ENCODE measurements at regions not wholly inside any gene's neighbourhood (a gene's known extent, or its start where the extent isn't known, plus 50 kb on each side); places are given as distances from the start of the nearest gene placed in this dataset.

GRCh38 chr6:164998297-164998696 lies 311.1 kb downstream of the C6orf118 start:
- H3K9me3 ChIP-seq (ENCODE audit: control insufficient read depth in 1 of 2, insufficient read depth in 1 of 2, low read length in 2 of 2): peaks cover 0 to 9% of the 10 kb centered on the region in 2 experiments
- DNase-seq: no peak
- Mint-ChIP-seq H3K27me3 (no peaks in the 10 kb centered on the region), H3K4me3 (no peak overlapping the region), H3K36me3 (ENCODE audit: low read depth) (no peaks in the 10 kb centered on the region), H3K4me1 (ENCODE audit: low read depth) (no peaks in the 10 kb centered on the region), H3K27ac (no peak overlapping the region), H3K9me3 (peaks cover 9% of the 10 kb centered on the region)
- ChIA-PET CTCF (no interaction called here), POLR2A (no interaction called here)
- no peak for ATAC-seq (ENCODE audit: poor library complexity)
- H3K4me3 ChIP-seq (ENCODE audit: low read length): no peak overlapping the region
- no peak overlapping the region for H3K27ac ChIP-seq (ENCODE audit: low read depth in 1 of 2, low read length in 2 of 2)
- no peaks in the 10 kb centered on the region for H3K36me3 ChIP-seq (ENCODE audit: insufficient read depth, low read length)
- intact Hi-C loops (cut with DNase I, micrococcal nuclease): no loop called here
- H3K27me3 ChIP-seq (ENCODE audit: control insufficient read depth in 1 of 2, insufficient read depth in 2 of 2, low read length in 2 of 2): no peaks in the 10 kb centered on the region
- TF ChIP-seq, protein P1, sequence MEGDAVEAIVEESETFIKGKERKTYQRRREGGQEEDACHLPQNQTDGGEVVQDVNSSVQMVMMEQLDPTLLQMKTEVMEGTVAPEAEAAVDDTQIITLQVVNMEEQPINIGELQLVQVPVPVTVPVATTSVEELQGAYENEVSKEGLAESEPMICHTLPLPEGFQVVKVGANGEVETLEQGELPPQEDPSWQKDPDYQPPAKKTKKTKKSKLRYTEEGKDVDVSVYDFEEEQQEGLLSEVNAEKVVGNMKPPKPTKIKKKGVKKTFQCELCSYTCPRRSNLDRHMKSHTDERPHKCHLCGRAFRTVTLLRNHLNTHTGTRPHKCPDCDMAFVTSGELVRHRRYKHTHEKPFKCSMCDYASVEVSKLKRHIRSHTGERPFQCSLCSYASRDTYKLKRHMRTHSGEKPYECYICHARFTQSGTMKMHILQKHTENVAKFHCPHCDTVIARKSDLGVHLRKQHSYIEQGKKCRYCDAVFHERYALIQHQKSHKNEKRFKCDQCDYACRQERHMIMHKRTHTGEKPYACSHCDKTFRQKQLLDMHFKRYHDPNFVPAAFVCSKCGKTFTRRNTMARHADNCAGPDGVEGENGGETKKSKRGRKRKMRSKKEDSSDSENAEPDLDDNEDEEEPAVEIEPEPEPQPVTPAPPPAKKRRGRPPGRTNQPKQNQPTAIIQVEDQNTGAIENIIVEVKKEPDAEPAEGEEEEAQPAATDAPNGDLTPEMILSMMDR (IDR thresholded peaks at IDR 0.05): no peak
- H3K4me1 ChIP-seq (ENCODE audit: insufficient read depth, low read length): no peaks in the 10 kb centered on the region

DNA sequence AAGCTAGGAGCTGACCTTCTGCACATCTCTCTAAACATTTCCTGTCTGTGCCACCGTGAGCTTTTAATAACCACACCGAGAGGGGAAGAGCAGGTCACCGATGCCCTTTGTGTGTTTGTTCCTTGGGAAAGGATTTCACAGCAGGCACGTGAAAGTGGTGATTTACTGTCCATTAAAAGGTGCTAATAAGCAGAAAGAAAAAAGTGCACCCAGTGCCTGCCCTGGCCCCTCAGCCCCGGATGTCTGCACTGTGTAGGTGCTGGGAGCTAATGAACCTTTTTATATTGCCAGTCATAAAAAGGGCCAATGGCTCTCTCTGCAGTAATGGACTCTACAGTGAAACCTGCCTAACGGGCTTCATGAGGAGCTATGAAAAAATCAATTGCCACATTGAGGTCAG lies 312.6 kb downstream of the C6orf118 start:
- H3K9me3 Mint-ChIP-seq: peaks cover 3% of the 10 kb centered on the region

DNA sequence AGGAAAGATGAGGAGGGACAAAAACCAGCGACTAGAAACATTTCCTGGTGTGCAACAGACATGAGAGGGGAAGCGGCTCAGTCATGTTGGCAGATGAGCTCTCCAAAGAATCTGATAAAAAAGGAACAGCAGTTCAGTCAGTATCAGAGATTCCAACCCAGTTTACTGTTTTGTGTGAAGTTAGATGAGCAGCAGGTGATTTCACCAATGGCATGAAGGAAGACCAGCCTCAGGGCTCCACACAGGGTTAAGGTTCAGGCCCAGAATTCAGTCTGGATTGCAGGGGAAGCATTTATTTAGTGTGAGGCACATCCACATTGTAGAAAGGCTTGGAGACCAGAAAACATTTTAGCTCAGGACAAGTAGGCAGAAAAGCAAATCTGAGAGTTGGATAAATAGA lies 317.8 kb downstream of the C6orf118 start:
- H3K9me3 Mint-ChIP-seq: no peaks in the 10 kb centered on the region
- no peak for ATAC-seq (ENCODE audit: poor library complexity)
- no peak overlapping the region for H3K4me3 Mint-ChIP-seq

More for the DNA sequence above, 312.6 kb downstream of the C6orf118 start:
- no peaks in the 10 kb centered on the region for H3K36me3 Mint-ChIP-seq (ENCODE audit: low read depth)
- POLR2A ChIA-PET: no interaction called here
- no peaks in the 10 kb centered on the region for H3K36me3 ChIP-seq (ENCODE audit: insufficient read depth, low read length)
- H3K4me1 ChIP-seq (ENCODE audit: insufficient read depth, low read length): no peaks in the 10 kb centered on the region
- CTCF ChIA-PET: no interaction called here
- no peak overlapping the region for H3K27ac ChIP-seq (ENCODE audit: low read depth in 1 of 2, low read length in 2 of 2)
- TF ChIP-seq, protein P1 (IDR thresholded peaks at IDR 0.05): no peak
- H3K9me3 ChIP-seq (ENCODE audit: control insufficient read depth in 1 of 2, insufficient read depth in 1 of 2, low read length in 2 of 2): peaks cover 0 to 13% of the 10 kb centered on the region in 2 experiments
- H3K27me3 Mint-ChIP-seq: no peaks in the 10 kb centered on the region
- no peaks in the 10 kb centered on the region for H3K4me1 Mint-ChIP-seq (ENCODE audit: low read depth)
- no peaks in the 10 kb centered on the region for H3K27me3 ChIP-seq (ENCODE audit: control insufficient read depth in 1 of 2, insufficient read depth in 2 of 2, low read length in 2 of 2)
- DNase-seq: no peak
- H3K4me3 ChIP-seq (ENCODE audit: low read length): no peak overlapping the region
- no peak overlapping the region for H3K4me3 Mint-ChIP-seq
- intact Hi-C loops (cut with DNase I, micrococcal nuclease): no loop called here
- no peak overlapping the region for H3K27ac Mint-ChIP-seq
- no peak for ATAC-seq (ENCODE audit: poor library complexity)

More for the DNA sequence above, 317.8 kb downstream of the C6orf118 start:
- H3K27me3 ChIP-seq (ENCODE audit: control insufficient read depth in 1 of 2, insufficient read depth in 2 of 2, low read length in 2 of 2): no peaks in the 10 kb centered on the region
- no peaks in the 10 kb centered on the region for H3K4me1 Mint-ChIP-seq (ENCODE audit: low read depth)
- H3K27me3 Mint-ChIP-seq: no peaks in the 10 kb centered on the region
- ChIA-PET CTCF (no interaction called here), POLR2A (no interaction called here)
- H3K36me3 Mint-ChIP-seq (ENCODE audit: low read depth): no peaks in the 10 kb centered on the region
- H3K4me1 ChIP-seq (ENCODE audit: insufficient read depth, low read length): no peaks in the 10 kb centered on the region
- H3K36me3 ChIP-seq (ENCODE audit: insufficient read depth, low read length): no peaks in the 10 kb centered on the region
- H3K27ac ChIP-seq (ENCODE audit: low read depth in 1 of 2, low read length in 2 of 2): no peak overlapping the region
- H3K9me3 ChIP-seq (ENCODE audit: control insufficient read depth in 1 of 2, insufficient read depth in 1 of 2, low read length in 2 of 2): peaks cover 0 to 7% of the 10 kb centered on the region in 2 experiments
- intact Hi-C loops (cut with DNase I, micrococcal nuclease): no loop called here
- no peak overlapping the region for H3K27ac Mint-ChIP-seq
- TF ChIP-seq, protein P1 (IDR thresholded peaks at IDR 0.05): no peak
- no peak for DNase-seq
- no peak overlapping the region for H3K4me3 ChIP-seq (ENCODE audit: low read length)

Measured in CD4-positive, alpha-beta T cell (primary cell).